Erythroblast (primary cell): ENCODE measurements at regions not wholly inside any gene's neighbourhood (a gene's known extent, or its start where the extent isn't known, plus 50 kb on each side); places are given as distances from the start of the nearest gene placed in this dataset.

Source experiments
- GATA1 ChIP-seq: IDR thresholded peaks from 2 replicates; pipeline ENCODE4 v1.6.1; 2011; ENCODE audit warnings: low read depth, mild to moderate bottlenecking, control low read depth, low read length, moderate library complexity
- POLR2A ChIP-seq: IDR thresholded peaks from 2 replicates; pipeline ENCODE4 v1.6.1; 2011; ENCODE audit warnings: mild to moderate bottlenecking, low read length

GRCh38 chr7:47128700-47129099, 453.2 kb downstream of the TNS3 start:
- TF ChIP-seq POLR2A (no peak), GATA1 (no peak)
